ENCODE measurements at regions not wholly inside any gene's neighbourhood (a gene's known extent, or its start where the extent isn't known, plus 50 kb on each side); places are given as distances from the start of the nearest gene placed in this dataset.
A peak's percentile ranks its signal among the peaks of the same experiment; 100 is the strongest.

- ATAC-seq = no peak
These were observed 148.8 kb downstream of the INO80D start for GRCh38 chr2:205937211-205937610.

- ATAC-seq = no peak
These were observed 149.5 kb downstream of the INO80D start for GRCh38 chr2:205936446-205936845.

GRCh38 chr2:205934443-205934842 is 151.5 kb downstream of the INO80D start:
- no peak for ATAC-seq

- ATAC-seq = no peak
These were observed 153.1 kb downstream of the INO80D start for GRCh38 chr2:205932861-205933260.

- ATAC-seq = no peak
These were observed 154.6 kb downstream of the INO80D start for GRCh38 chr2:205931388-205931787.

- ATAC-seq = no peak
These were observed 155.8 kb downstream of the INO80D start for GRCh38 chr2:205930209-205930608.

- ATAC-seq = no peak
These were observed 156.6 kb downstream of the INO80D start for GRCh38 chr2:205929246-205929942.

- ATAC-seq = peak; percentile 52 to 72
These were observed 160.3 kb downstream of the INO80D start for GRCh38 chr2:205925373-205926337.

- no peak for ATAC-seq
These were observed 161.3 kb downstream of the INO80D start for GRCh38 chr2:205924676-205925075.

- ATAC-seq = no peak
These were observed 170.8 kb downstream of the INO80D start for GRCh38 chr2:205915130-205915524.

GRCh38 chr2:205914213-205915129 is 171.5 kb downstream of the INO80D start:
- ATAC-seq = no peak

- no peak for ATAC-seq
These were observed 172.3 kb downstream of the INO80D start for GRCh38 chr2:205913668-205914067.

- ATAC-seq = no peak
These were observed 174.7 kb downstream of the INO80D start for GRCh38 chr2:205911306-205911705.

GRCh38 chr2:205909184-205909572 is 176.8 kb downstream of the INO80D start:
- no peak for ATAC-seq

GRCh38 chr2:205908212-205909183 is 177.5 kb downstream of the INO80D start:
- no peak for ATAC-seq

GRCh38 chr2:205906419-205906818 is 179.6 kb downstream of the INO80D start:
- no peak for ATAC-seq

GRCh38 chr2:205905576-205905975 is 180.4 kb downstream of the INO80D start:
- ATAC-seq = no peak

- no peak for ATAC-seq
These were observed 181.1 kb downstream of the INO80D start for GRCh38 chr2:205904873-205905272.

- no peak for ATAC-seq
These were observed 182.3 kb downstream of the INO80D start for GRCh38 chr2:205903549-205904129.

GRCh38 chr2:205902900-205903237 is 183.1 kb downstream of the INO80D start:
- ATAC-seq = no peak

Measured in activated CD4-positive, CD25-positive, alpha-beta regulatory T cell treated with anti-CD3 and anti-CD28 coated beads, Interleukin-2, amount 50 U/mL, for 24 hours (primary cell).